ENCODE measurements at regions not wholly inside any gene's neighbourhood (a gene's known extent, or its start where the extent isn't known, plus 50 kb on each side); places are given as distances from the start of the nearest gene placed in this dataset.
"Not testable (repeated sequence)": the region's sequence is repeated elsewhere in the genome, so short reads cannot be mapped to it uniquely, and the experiment has no call there.

DNA sequence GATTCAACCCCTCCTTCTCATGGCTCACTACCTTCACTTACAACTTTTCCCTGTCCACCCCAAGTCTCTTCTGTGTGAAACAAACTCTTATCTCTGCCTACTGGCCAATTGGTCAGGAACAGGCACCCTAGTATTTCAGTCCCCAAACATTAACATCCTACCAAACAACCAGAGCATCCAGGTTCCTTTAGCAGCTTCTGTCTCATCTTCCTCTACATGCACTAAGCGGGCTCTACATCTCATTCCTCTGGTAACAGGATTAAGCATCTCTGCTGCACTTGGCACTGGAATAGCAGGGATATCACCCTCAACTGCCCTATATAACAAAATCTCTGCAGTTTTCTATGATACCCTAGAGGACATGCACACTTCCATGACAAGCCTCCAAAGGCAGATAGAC, 116.2 kb downstream of the JRKL start:
- H3K9me3 ChIP-seq = no peaks in the 10 kb centered on the region
- H3K27me3 ChIP-seq = no peaks in the 10 kb centered on the region
- no peaks in the 10 kb centered on the region for H4K20me1 ChIP-seq
- H3K4me3 ChIP-seq = no peak overlapping the region
- no peak overlapping the region for H3K27ac ChIP-seq
- H3K36me3 ChIP-seq = no peaks in the 10 kb centered on the region
- H3K4me2 ChIP-seq = no peak overlapping the region
- H3K4me1 ChIP-seq = no peaks in the 10 kb centered on the region
- no peak overlapping the region for H3K9ac ChIP-seq
- no peak for TF ChIP-seq Cebpa-rat (IDR thresholded peaks at IDR 0.05)

DNA sequence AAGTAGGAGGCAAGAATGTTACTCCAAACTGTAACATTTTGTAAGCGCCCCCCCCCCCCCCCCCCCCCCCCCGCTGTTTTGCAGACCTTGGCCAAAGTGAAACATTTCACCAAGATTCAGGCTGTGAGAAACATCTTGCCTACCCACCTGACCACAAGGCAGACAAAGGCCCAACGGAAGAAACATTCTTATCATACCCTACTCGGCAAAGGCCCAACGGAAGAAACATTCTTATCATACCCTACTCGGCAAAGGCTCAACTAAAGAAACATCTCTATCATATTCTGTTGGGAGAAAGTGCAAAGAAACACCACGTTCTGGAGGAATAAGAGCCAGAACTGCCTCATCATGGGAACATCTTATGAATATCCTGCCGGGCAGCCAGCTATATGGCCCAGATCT, 117.1 kb downstream of the JRKL start:
- Histone ChIP-seq H4K20me1 (no peaks in the 10 kb centered on the region), H3K4me2 (no peak overlapping the region), H3K9ac (no peak overlapping the region), H3K36me3 (no peaks in the 10 kb centered on the region), H3K27ac (no peak overlapping the region), H3K9me3 (no peaks in the 10 kb centered on the region), H3K27me3 (no peaks in the 10 kb centered on the region), H3K4me1 (no peaks in the 10 kb centered on the region), H3K4me3 (no peak overlapping the region)
- no peak for TF ChIP-seq Cebpa-rat (IDR thresholded peaks at IDR 0.05)

DNA sequence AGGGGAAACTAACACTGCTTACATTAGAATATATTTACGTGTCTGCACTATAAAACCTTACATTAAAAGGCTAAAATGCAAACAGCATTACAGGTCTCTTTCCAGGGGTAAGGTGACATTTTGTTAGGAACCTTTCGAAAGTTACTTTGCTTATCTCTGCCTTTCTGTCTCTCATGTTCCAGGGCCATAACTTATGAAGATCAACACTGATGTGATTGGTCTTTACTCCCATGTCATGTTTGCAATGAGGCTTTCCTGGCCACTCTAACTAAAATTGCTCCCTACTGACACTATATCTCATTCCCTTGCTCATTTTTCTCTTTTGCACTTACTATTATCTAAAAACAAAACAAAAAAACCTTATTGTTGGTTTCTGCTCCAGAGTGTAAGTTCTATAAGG, 119.0 kb downstream of the JRKL start:
- Histone ChIP-seq H3K9ac (no peak overlapping the region), H3K4me1 (no peaks in the 10 kb centered on the region), H3K27me3 (no peaks in the 10 kb centered on the region), H3K4me3 (no peak overlapping the region), H3K4me2 (no peak overlapping the region), H4K20me1 (no peaks in the 10 kb centered on the region), H3K9me3 (no peaks in the 10 kb centered on the region), H3K36me3 (no peaks in the 10 kb centered on the region), H3K27ac (no peak overlapping the region)
- TF ChIP-seq Cebpa-rat (IDR thresholded peaks at IDR 0.05) = no peak

DNA sequence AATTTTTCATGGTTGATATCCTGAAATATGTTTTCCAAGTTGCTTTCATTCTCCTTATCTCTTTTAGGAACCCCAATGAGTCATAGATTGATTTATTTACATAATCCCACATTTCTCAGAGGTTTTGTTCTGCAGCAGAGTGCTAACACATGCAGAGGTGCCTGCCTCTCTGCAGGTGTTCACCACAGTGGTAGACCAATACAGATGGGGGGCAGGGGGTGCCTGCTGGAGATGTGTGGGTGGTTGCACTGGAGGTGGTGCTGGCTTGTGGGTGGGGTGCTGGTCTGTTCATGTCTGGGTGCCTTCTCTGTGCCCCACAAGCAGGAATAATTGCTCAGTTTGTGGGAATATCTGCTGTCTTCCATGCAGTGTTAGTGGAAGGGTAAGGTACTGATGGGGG, 131.1 kb downstream of the JRKL start:
- TF ChIP-seq Cebpa-rat (IDR thresholded peaks at IDR 0.05) = no peak
- Histone ChIP-seq H3K27ac (no peak overlapping the region), H3K4me3 (no peak overlapping the region), H3K9me3 (no peaks in the 10 kb centered on the region), H3K27me3 (no peaks in the 10 kb centered on the region), H3K4me1 (no peaks in the 10 kb centered on the region), H3K9ac (no peak overlapping the region), H3K4me2 (no peak overlapping the region), H3K36me3 (no peaks in the 10 kb centered on the region), H4K20me1 (no peaks in the 10 kb centered on the region)

DNA sequence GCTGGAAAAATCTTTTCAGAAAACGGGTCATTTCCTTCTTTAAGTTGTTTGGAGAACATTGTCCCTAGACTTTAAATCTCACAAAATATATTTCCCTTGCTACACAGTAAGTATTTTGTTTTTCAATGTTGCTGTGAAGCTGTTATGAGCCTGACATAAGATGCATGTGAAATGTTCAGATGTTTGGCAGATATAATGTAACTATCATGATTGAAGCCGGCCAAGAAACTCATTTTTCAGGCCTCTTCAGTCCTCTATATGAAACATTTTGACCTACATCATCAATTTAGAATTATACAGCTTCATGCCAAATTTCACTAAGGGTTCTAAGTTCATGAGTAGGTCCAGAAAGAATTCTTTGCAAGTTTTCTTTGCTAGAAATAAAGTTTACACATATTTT, 133.8 kb downstream of the JRKL start:
- no peak overlapping the region for H3K4me3 ChIP-seq
- H3K27ac ChIP-seq = no peak overlapping the region
- H3K9me3 ChIP-seq = peaks cover 7% of the 10 kb centered on the region; the same call in 1 of the 2 replicates
- H3K4me2 ChIP-seq = no peak overlapping the region
- TF ChIP-seq Cebpa-rat (IDR thresholded peaks at IDR 0.05) = no peak
- H3K27me3 ChIP-seq = no peaks in the 10 kb centered on the region
- H3K4me1 ChIP-seq = no peaks in the 10 kb centered on the region
- no peaks in the 10 kb centered on the region for H4K20me1 ChIP-seq
- no peaks in the 10 kb centered on the region for H3K36me3 ChIP-seq
- no peak overlapping the region for H3K9ac ChIP-seq

DNA sequence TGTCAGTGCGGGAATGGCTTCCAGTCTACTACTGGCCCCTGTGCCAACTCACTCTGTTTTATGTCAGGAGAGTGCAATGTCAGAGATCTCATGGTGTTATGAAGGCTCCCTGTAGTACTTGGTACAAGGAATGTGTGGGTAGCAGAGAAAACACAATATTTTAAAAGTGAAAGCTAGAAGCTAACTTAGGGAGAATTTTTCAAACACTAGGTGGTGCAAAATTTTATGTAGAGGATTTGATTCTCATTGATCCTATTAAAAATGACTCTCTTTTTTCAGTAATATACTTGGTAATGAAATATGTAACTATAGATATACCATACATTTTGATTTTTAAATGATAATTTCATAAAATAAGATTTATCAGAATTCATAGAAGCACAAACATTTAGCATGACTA, 134.7 kb downstream of the JRKL start:
- no peaks in the 10 kb centered on the region for H3K4me1 ChIP-seq
- no peak for TF ChIP-seq Cebpa-rat (IDR thresholded peaks at IDR 0.05)
- H3K27ac ChIP-seq = no peak overlapping the region
- no peak overlapping the region for H3K4me3 ChIP-seq
- no peaks in the 10 kb centered on the region for H3K36me3 ChIP-seq
- peaks cover 15% of the 10 kb centered on the region for H3K9me3 ChIP-seq
- H3K27me3 ChIP-seq = no peaks in the 10 kb centered on the region
- no peak overlapping the region for H3K4me2 ChIP-seq
- no peak overlapping the region for H3K9ac ChIP-seq
- no peaks in the 10 kb centered on the region for H4K20me1 ChIP-seq

DNA sequence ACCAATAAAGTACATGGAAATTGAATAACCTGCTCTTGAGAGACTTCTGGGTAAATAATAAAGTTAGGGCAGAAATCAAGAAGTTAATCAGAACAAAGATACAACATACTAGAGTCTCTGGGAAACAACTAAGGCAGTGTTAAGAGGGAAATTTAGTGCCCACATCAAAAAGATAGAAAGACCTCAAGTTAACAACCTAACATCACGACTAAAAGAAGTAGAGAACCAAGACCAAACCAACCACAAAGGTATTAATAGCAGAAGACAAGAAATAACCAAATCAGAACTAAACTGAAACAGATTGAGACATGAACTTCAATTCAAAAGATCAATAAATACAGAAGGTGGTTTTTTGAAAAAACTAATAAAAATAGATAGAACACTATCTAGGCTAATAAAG, 140.7 kb downstream of the JRKL start:
- no peak overlapping the region for H3K27ac ChIP-seq
- no peak overlapping the region for H3K4me3 ChIP-seq
- H3K27me3 ChIP-seq = no peaks in the 10 kb centered on the region
- H3K4me2 ChIP-seq = no peak overlapping the region
- TF ChIP-seq Cebpa-rat (IDR thresholded peaks at IDR 0.05) = no peak
- H3K36me3 ChIP-seq = no peaks in the 10 kb centered on the region
- H3K4me1 ChIP-seq = no peaks in the 10 kb centered on the region
- no peaks in the 10 kb centered on the region for H4K20me1 ChIP-seq
- peaks cover 20% of the 10 kb centered on the region for H3K9me3 ChIP-seq
- no peak overlapping the region for H3K9ac ChIP-seq

DNA sequence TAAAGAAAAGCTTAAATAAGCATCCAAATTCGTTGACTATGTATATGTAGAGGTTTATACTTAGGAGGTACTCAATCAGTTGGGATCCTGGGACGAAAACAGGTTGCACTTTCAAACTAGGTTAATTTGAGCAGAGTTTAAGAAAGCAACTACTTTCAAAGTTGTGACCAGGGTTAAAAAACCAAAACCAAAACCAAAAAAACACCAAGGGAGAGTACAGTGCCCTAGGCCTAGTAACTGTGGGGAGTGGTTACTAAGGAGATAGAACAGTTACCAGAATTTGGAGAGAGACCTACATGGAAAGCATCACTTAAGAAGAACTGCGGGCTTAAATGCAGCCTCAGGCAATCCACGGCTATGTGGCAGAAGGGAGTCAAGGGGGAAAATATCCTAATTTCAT, 148.3 kb downstream of the JRKL start:
- H3K36me3 ChIP-seq = no peaks in the 10 kb centered on the region
- no peak for TF ChIP-seq Cebpa-rat (IDR thresholded peaks at IDR 0.05)
- no peaks in the 10 kb centered on the region for H3K27me3 ChIP-seq
- no peak overlapping the region for H3K4me3 ChIP-seq
- no peak overlapping the region for H3K4me2 ChIP-seq
- no peaks in the 10 kb centered on the region for H4K20me1 ChIP-seq
- no peak overlapping the region for H3K27ac ChIP-seq
- H3K4me1 ChIP-seq = no peaks in the 10 kb centered on the region
- no peaks in the 10 kb centered on the region; the same call in 1 of the 2 replicates for H3K9me3 ChIP-seq
- no peak overlapping the region for H3K9ac ChIP-seq

DNA sequence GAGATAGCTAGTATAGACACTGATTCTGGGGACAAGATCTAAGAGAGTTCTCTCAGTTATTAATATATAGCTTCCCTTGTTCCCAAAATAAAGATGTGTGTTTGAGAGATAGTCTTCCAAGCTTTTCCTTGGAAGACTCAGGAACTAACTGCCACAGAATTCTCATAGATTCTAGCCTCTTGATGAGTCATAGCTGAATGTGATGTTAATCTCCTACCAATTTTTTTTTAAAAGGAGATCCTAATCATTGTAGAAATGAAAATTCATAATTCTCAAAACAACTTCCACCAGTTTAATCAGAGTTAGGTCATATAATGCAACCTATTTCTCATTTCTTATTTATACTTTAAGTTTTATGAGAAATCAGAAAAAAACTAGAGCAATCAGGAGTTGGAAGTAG, 148.8 kb downstream of the JRKL start:
- Histone ChIP-seq H3K9ac (no peak overlapping the region), H3K4me2 (no peak overlapping the region), H3K4me3 (no peak overlapping the region), H3K4me1 (no peaks in the 10 kb centered on the region), H3K36me3 (no peaks in the 10 kb centered on the region), H3K9me3 (no peaks in the 10 kb centered on the region), H3K27ac (no peak overlapping the region), H4K20me1 (no peaks in the 10 kb centered on the region), H3K27me3 (no peaks in the 10 kb centered on the region)
- no peak for TF ChIP-seq Cebpa-rat (IDR thresholded peaks at IDR 0.05)

DNA sequence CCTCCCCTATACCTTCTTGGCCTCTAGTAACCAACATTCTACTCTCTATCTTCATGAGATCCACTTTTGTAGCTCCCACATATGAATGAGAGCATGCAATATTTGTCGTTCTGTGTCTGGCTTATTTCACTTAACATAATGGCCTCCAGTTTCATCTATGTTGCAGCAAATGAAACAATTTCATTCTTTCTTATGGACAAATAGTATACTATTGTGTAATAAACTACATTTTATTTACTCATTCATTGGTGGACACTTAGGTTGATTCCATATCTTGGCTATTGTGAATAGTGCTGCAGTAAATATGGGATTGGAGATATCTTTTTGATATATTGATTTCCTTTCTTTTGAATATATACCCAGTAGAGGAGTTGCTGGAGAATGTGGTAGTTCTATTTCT, 151.1 kb downstream of the JRKL start:
- Histone ChIP-seq H3K9ac (no peak overlapping the region), H3K4me1 (no peaks in the 10 kb centered on the region), H3K4me2 (no peak overlapping the region), H3K4me3 (no peak overlapping the region), H4K20me1 (no peaks in the 10 kb centered on the region), H3K9me3 (no peaks in the 10 kb centered on the region), H3K27ac (no peak overlapping the region), H3K27me3 (no peaks in the 10 kb centered on the region), H3K36me3 (no peaks in the 10 kb centered on the region)
- no peak for TF ChIP-seq Cebpa-rat (IDR thresholded peaks at IDR 0.05)

DNA sequence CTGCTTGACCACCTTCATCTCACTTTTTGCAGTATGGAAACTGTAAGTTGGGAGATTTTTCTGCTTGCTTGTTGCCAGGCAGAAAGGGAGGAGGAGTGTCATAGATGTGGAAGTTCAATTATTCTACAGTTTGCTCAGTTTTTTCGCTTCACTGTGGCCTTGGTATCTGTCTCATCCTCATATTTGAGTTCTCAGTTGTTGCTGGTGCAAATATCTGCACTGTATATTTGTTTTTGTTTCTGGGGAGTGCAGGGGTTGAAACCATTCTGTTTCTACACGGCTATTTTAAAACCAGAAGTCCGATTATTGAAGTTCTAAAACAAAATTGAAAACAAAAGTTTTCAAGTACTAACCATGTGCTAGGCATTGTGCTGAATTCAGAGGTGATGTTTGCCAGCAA, 153.4 kb downstream of the JRKL start:
- Histone ChIP-seq H3K27me3 (no peaks in the 10 kb centered on the region), H3K4me3 (no peak overlapping the region), H3K27ac (no peak overlapping the region), H3K4me2 (no peak overlapping the region), H3K36me3 (no peaks in the 10 kb centered on the region), H3K9ac (no peak overlapping the region), H3K9me3 (no peaks in the 10 kb centered on the region), H3K4me1 (no peaks in the 10 kb centered on the region), H4K20me1 (no peaks in the 10 kb centered on the region)
- TF ChIP-seq Cebpa-rat (IDR thresholded peaks at IDR 0.05) = no peak

DNA sequence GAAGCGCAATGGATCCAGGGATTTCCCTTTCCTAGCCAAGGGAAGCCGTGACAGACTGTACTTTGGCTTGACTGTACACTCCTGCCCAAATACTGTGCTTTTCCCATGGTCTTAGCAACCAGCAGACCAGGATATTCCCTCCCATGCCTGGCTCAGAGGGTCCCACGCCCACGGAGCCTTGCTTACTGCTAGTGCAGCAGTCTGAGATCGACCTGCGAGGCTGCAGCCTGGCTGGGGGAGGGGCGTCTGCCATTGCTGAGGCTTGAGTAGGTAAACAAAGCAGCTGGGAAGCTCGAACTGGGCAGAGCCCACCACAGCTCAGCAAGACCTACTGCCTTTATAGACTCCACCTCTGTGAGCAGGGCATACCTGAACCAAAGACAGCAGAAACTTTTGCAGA, 155.4 kb downstream of the JRKL start:
- H3K27ac ChIP-seq, H3K9me3 ChIP-seq, H4K20me1 ChIP-seq, H3K9ac ChIP-seq, H3K4me2 ChIP-seq, H3K4me1 ChIP-seq, H3K36me3 ChIP-seq, H3K27me3 ChIP-seq, H3K4me3 ChIP-seq: not testable (repeated sequence)

All from BLaER1 (cell line).